ENCODE measurements at regions not wholly inside any gene's neighbourhood (a gene's known extent, or its start where the extent isn't known, plus 50 kb on each side); places are given as distances from the start of the nearest gene placed in this dataset.
"Not testable (repeated sequence)": the region's sequence is repeated elsewhere in the genome, so short reads cannot be mapped to it uniquely, and the experiment has no call there.

DNA sequence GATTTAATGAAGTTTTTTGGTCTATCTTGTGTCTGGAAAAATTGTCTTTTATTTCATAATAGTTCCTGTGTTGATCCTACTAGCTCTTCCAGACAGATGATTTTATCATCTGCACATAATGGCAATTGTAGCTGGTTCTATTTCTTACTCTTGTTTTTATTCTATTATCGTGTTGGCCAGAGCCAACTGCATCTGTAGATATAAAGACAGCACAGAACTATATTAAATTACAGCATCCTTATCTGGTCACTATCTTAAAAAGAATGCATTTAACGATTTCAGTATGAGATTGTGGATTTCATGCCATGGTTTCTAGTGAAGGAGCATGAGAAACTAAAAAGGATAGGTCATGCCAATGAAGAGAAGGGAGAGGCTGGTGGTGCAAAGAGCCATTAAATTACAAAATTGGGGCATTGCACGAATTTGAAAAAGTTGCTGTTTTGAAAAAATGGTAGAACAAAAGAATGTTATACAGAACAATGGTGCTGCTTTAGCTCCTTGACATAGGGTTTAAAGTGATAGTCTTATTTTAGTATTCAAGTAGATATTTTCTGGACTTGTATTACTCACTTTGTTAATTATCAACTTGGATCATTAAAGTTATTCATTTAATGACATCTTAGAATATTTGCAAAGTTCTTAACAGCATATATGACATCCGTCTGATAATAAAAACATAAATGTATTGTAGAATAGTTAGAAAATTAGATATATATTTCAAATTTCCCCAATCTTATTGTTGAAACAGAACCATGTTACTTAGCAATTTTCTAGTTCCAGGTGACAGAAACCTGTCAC lies 1250.3 kb downstream of the REEP3 start:
- CTCF ChIA-PET = no interaction called here
- POLR2A ChIA-PET = no interaction called here
- Histone ChIP-seq H3K27me3 (replicated peaks; ENCODE audit: control insufficient read depth, insufficient read depth, low read length) (no peaks in the 10 kb centered on the region), H3K4me3 (ENCODE audit: low read depth, low read length) (no peak overlapping the region), H3K9me3 (no peaks in the 10 kb centered on the region), H3K36me3 (ENCODE audit: control insufficient read depth, insufficient read depth, low read length) (no peaks in the 10 kb centered on the region), H3K4me1 (no peaks in the 10 kb centered on the region)
- intact Hi-C loops (cut with micrococcal nuclease; ENCODE audit: unreplicated experiment) = no loop called here
- Mint-ChIP-seq H3K4me3 (ENCODE audit: unreplicated experiment) (no peak overlapping the region), H3K4me1 (ENCODE audit: low read depth, unreplicated experiment) (no peaks in the 10 kb centered on the region), H3K27me3 (ENCODE audit: insufficient read depth, unreplicated experiment) (no peaks in the 10 kb centered on the region), H3K36me3 (ENCODE audit: insufficient read depth, unreplicated experiment) (no peaks in the 10 kb centered on the region), H3K9me3 (ENCODE audit: unreplicated experiment) (no peaks in the 10 kb centered on the region), H3K27ac (ENCODE audit: unreplicated experiment) (no peak overlapping the region)
- TF ChIP-seq, protein P1, sequence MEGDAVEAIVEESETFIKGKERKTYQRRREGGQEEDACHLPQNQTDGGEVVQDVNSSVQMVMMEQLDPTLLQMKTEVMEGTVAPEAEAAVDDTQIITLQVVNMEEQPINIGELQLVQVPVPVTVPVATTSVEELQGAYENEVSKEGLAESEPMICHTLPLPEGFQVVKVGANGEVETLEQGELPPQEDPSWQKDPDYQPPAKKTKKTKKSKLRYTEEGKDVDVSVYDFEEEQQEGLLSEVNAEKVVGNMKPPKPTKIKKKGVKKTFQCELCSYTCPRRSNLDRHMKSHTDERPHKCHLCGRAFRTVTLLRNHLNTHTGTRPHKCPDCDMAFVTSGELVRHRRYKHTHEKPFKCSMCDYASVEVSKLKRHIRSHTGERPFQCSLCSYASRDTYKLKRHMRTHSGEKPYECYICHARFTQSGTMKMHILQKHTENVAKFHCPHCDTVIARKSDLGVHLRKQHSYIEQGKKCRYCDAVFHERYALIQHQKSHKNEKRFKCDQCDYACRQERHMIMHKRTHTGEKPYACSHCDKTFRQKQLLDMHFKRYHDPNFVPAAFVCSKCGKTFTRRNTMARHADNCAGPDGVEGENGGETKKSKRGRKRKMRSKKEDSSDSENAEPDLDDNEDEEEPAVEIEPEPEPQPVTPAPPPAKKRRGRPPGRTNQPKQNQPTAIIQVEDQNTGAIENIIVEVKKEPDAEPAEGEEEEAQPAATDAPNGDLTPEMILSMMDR (IDR thresholded peaks at IDR 0.05; ENCODE audit: insufficient read depth in 1 of 2, low read depth in 1 of 2, low read length in 1 of 2, severe bottlenecking in 1 of 2, unreplicated experiment in 1 of 2) = no peak
- no peak for DNase-seq
- no TSS peak for BruUV-seq (replicated peaks)

DNA sequence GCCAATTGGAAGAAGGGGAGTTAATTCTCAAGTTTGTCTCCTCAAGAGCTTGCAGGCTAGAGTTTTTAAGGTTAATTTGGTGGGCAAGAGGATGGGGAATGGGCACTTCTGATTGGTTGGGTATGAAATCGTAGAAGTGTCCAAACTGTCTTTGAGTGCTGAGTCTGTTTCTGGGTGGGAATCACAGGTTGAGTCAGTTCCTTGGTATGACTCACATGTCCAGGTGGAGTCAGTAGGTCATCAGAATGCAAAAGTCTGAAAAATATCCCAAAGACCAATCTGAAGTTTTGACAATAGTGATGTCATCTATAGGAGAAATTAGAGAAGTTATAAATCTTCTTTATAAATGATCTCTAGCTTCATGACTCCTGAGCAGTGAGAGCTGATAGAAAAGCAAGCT lies 1252.2 kb downstream of the REEP3 start:
- no TSS peak for BruUV-seq (replicated peaks)
- CTCF ChIA-PET = no interaction called here
- Mint-ChIP-seq H3K4me1 (ENCODE audit: low read depth, unreplicated experiment) (no peaks in the 10 kb centered on the region), H3K36me3 (ENCODE audit: insufficient read depth, unreplicated experiment) (no peaks in the 10 kb centered on the region), H3K27ac (ENCODE audit: unreplicated experiment) (no peak overlapping the region), H3K4me3 (ENCODE audit: unreplicated experiment) (no peak overlapping the region), H3K9me3 (ENCODE audit: unreplicated experiment) (no peaks in the 10 kb centered on the region), H3K27me3 (ENCODE audit: insufficient read depth, unreplicated experiment) (no peaks in the 10 kb centered on the region)
- Histone ChIP-seq H3K27me3 (replicated peaks; ENCODE audit: control insufficient read depth, insufficient read depth, low read length) (no peaks in the 10 kb centered on the region), H3K4me1 (no peaks in the 10 kb centered on the region), H3K36me3 (ENCODE audit: control insufficient read depth, insufficient read depth, low read length) (no peaks in the 10 kb centered on the region), H3K9me3 (no peaks in the 10 kb centered on the region), H3K4me3 (ENCODE audit: low read depth, low read length) (no peak overlapping the region)
- POLR2A ChIA-PET = no interaction called here
- intact Hi-C loops (cut with micrococcal nuclease; ENCODE audit: unreplicated experiment) = no loop called here
- DNase-seq = no peak
- TF ChIP-seq, protein P1 (IDR thresholded peaks at IDR 0.05; ENCODE audit: insufficient read depth in 1 of 2, low read depth in 1 of 2, low read length in 1 of 2, severe bottlenecking in 1 of 2, unreplicated experiment in 1 of 2) = no peak

DNA sequence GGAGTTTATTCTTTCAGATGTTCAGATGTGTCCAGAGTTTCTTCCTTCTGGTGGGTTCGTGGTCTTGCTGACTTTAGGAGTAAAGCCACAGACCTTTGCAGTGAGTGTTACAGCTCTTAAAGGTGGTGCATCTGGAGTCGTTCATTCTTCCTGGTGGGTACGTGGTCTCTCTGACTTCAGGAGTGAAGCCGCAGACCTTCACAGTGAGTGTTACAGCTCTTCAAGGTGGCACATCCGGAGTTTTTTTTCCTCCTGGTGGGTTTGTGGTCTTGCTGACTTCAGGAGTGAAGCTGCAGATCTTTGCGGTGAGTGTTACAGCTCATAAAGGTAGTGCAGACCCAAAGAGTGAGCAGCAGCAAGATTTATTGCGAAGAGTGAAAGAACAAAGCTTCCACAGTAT lies 1263.2 kb downstream of the REEP3 start:
- not testable (repeated sequence) for BruUV-seq (replicated peaks); H3K27me3 Mint-ChIP-seq (ENCODE audit: insufficient read depth, unreplicated experiment)

More for the DNA sequence above, 1263.2 kb downstream of the REEP3 start:
- intact Hi-C loops (cut with micrococcal nuclease; ENCODE audit: unreplicated experiment); H3K4me1 ChIP-seq; H3K4me1 Mint-ChIP-seq (ENCODE audit: low read depth, unreplicated experiment); H3K4me3 Mint-ChIP-seq (ENCODE audit: unreplicated experiment); H3K36me3 Mint-ChIP-seq (ENCODE audit: insufficient read depth, unreplicated experiment); H3K27ac Mint-ChIP-seq (ENCODE audit: unreplicated experiment); H3K4me3 ChIP-seq (ENCODE audit: low read depth, low read length); H3K36me3 ChIP-seq (ENCODE audit: control insufficient read depth, insufficient read depth, low read length); H3K27me3 ChIP-seq (replicated peaks; ENCODE audit: control insufficient read depth, insufficient read depth, low read length); POLR2A ChIA-PET; CTCF ChIA-PET; DNase-seq; H3K9me3 ChIP-seq: not testable (repeated sequence)
- peaks cover 12% of the 10 kb centered on the region for H3K9me3 Mint-ChIP-seq (ENCODE audit: unreplicated experiment)

Measured in Caco-2 (cell line).